ENCODE measurements at regions not wholly inside any gene's neighbourhood (a gene's known extent, or its start where the extent isn't known, plus 50 kb on each side); places are given as distances from the start of the nearest gene placed in this dataset.
"Not testable (repeated sequence)": the region's sequence is repeated elsewhere in the genome, so short reads cannot be mapped to it uniquely, and the experiment has no call there.

DNA sequence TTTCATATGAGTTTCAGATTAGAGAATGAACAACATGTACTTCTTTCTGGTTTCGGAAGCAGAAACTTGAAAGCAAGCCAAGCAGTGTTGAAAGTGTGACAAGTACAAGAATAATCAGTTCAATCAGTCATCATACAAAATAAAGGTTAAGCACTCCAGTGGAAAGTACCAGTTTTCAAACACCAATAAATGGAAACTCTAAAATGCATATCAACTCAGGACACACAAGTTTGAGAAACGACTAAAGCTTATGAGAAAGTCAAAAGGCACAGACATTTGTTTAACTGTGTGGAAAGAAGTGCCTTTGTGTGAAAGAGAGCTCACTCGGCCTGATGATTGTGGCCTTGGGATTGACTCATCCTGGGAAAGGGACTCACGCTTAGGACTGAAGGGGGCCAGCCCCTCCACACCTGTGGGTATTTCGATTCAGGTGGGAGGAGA is 60.6 kb upstream of the AKR1C1 start:
- ATAC-seq (peak; percentile 66), DNase-seq (ENCODE audit: low spot score) (no peak)
- intact Hi-C loops (cut with DNase I), result no loop called here

DNA sequence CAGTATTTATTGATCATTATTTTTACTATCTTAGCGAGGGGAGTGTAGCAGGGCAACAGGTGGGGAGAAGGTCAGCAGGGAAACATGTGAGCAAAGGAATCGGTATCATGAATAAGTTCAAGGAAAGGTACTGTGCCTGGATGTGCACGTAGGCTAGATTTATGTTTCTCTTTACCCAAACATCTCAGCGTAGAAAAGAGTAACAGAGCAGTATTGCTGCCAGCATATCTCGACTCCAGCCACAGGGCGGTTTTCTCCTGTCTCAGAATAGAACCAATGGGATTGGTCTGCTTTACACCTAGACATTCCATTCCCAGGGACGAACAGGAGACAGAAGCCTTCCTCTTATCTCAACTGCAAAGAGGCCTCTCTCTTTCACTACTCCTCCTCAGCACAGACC is 60.1 kb upstream of the AKR1C1 start:
- ATAC-seq; DNase-seq (ENCODE audit: low spot score); intact Hi-C loops (cut with DNase I): not testable (repeated sequence)

DNA sequence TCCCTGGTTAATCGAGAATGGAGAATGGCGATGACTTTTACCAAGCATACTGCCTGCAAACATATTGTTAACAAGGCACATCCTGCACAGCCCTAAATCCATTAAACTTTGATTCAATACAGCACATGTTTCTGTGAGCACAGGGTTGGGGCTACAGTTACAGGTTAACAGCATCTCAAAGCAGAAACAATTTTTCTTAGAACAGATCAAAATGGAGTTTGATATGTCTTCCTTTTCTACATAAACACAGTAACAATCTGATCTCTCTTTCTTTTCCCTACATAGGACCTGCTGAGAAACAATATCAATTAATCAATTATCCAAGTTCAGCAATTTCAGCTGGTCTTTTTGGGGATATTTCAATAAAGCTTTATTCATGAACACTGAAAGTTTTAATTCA is 59.5 kb upstream of the AKR1C1 start:
- ATAC-seq; intact Hi-C loops (cut with DNase I); DNase-seq (ENCODE audit: low spot score): not testable (repeated sequence)

DNA sequence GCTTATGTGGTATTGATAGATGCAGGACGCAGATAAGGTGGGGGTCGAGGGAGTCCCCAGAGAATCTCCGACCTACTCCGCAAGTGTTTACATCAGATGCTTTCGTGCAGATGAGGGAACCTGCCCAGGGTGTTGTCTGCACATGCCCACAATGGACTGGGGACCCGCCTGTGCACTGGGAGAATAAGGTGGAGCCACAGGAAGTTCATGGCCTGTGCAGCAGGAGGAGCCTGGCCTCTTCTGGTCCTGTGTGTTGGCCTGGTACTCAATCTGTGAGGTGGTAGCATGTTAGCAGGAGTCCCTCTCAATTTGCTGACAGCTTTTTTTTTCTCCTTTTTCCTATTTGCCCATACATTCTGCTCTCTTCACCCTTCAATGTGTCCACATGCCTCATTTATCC is 54.1 kb upstream of the AKR1C1 start:
- intact Hi-C loops (cut with DNase I), result no loop called here
- ATAC-seq (no peak), DNase-seq (ENCODE audit: low spot score) (no peak)

Data from sciatic nerve (tissue), 2 donors.